ENCODE measurements at regions not wholly inside any gene's neighbourhood (a gene's known extent, or its start where the extent isn't known, plus 50 kb on each side); places are given as distances from the start of the nearest gene placed in this dataset.

GRCh38 chr3:84077479-84077878, 881.3 kb upstream of the CADM2 start:
- in situ Hi-C loops (cut with HindIII; ENCODE audit: low pct_ligation_motif_present, low sequenced_read_pairs): no loop called here
- peak; percentile 57 for TF ChIP-seq CTCF (IDR thresholded peaks at IDR 0.05; ENCODE audit: low read depth, low read length, missing control alignments)
- Histone ChIP-seq H3K27ac (no peak overlapping the region), H3K27me3 (replicated peaks) (no peaks in the 10 kb centered on the region), H3K4me3 (ENCODE audit: low read depth, low read length) (no peak overlapping the region), H3K36me3 (replicated peaks) (no peaks in the 10 kb centered on the region)
- no peak for DNase-seq

- H3K27me3 ChIP-seq (replicated peaks): no peaks in the 10 kb centered on the region
- H3K27ac ChIP-seq: no peak overlapping the region
- in situ Hi-C loops (cut with HindIII; ENCODE audit: low pct_ligation_motif_present, low sequenced_read_pairs): no loop called here
- no peak for TF ChIP-seq CTCF (IDR thresholded peaks at IDR 0.05; ENCODE audit: low read depth, low read length, missing control alignments)
- H3K4me3 ChIP-seq (ENCODE audit: low read depth, low read length): no peak overlapping the region
- no peak for DNase-seq
- no peaks in the 10 kb centered on the region for H3K36me3 ChIP-seq (replicated peaks)
These were observed 876.1 kb upstream of the CADM2 start for GRCh38 chr3:84082726-84083125.

- Histone ChIP-seq H3K4me3 (ENCODE audit: low read depth, low read length) (no peak overlapping the region), H3K27me3 (replicated peaks) (no peaks in the 10 kb centered on the region), H3K36me3 (replicated peaks) (no peaks in the 10 kb centered on the region), H3K27ac (no peak overlapping the region)
- in situ Hi-C loops (cut with HindIII; ENCODE audit: low pct_ligation_motif_present, low sequenced_read_pairs): no loop called here
- TF ChIP-seq CTCF (IDR thresholded peaks at IDR 0.05; ENCODE audit: low read depth, low read length, missing control alignments): no peak
- no peak for DNase-seq
These were observed 865.9 kb upstream of the CADM2 start for GRCh38 chr3:84092907-84093306.

GRCh38 chr3:84096188-84096587, 862.6 kb upstream of the CADM2 start:
- no peak for DNase-seq
- TF ChIP-seq CTCF (IDR thresholded peaks at IDR 0.05; ENCODE audit: low read depth, low read length, missing control alignments): no peak
- H3K36me3 ChIP-seq (replicated peaks): no peaks in the 10 kb centered on the region
- no peak overlapping the region for H3K4me3 ChIP-seq (ENCODE audit: low read depth, low read length)
- H3K27me3 ChIP-seq (replicated peaks): no peaks in the 10 kb centered on the region
- in situ Hi-C loops (cut with HindIII; ENCODE audit: low pct_ligation_motif_present, low sequenced_read_pairs): no loop called here
- no peak overlapping the region for H3K27ac ChIP-seq

- no peak for DNase-seq
- in situ Hi-C loops (cut with HindIII; ENCODE audit: low pct_ligation_motif_present, low sequenced_read_pairs): no loop called here
- H3K27ac ChIP-seq: no peak overlapping the region
- no peak for TF ChIP-seq CTCF (IDR thresholded peaks at IDR 0.05; ENCODE audit: low read depth, low read length, missing control alignments)
- no peak overlapping the region for H3K4me3 ChIP-seq (ENCODE audit: low read depth, low read length)
- no peaks in the 10 kb centered on the region for H3K27me3 ChIP-seq (replicated peaks)
- no peaks in the 10 kb centered on the region for H3K36me3 ChIP-seq (replicated peaks)
These were observed 857.9 kb upstream of the CADM2 start for GRCh38 chr3:84100861-84101260.

- TF ChIP-seq CTCF (IDR thresholded peaks at IDR 0.05; ENCODE audit: low read depth, low read length, missing control alignments): no peak
- H3K27me3 ChIP-seq (replicated peaks): no peaks in the 10 kb centered on the region
- H3K36me3 ChIP-seq (replicated peaks): no peaks in the 10 kb centered on the region
- no peak overlapping the region for H3K4me3 ChIP-seq (ENCODE audit: low read depth, low read length)
- in situ Hi-C loops (cut with HindIII; ENCODE audit: low pct_ligation_motif_present, low sequenced_read_pairs): no loop called here
- DNase-seq: peak; percentile 12
- H3K27ac ChIP-seq: no peak overlapping the region
These were observed 850.3 kb upstream of the CADM2 start for GRCh38 chr3:84108442-84108971.

Data from brain microvascular endothelial cell (primary cell).